ENCODE measurements at regions not wholly inside any gene's neighbourhood (a gene's known extent, or its start where the extent isn't known, plus 50 kb on each side); places are given as distances from the start of the nearest gene placed in this dataset.

DNA sequence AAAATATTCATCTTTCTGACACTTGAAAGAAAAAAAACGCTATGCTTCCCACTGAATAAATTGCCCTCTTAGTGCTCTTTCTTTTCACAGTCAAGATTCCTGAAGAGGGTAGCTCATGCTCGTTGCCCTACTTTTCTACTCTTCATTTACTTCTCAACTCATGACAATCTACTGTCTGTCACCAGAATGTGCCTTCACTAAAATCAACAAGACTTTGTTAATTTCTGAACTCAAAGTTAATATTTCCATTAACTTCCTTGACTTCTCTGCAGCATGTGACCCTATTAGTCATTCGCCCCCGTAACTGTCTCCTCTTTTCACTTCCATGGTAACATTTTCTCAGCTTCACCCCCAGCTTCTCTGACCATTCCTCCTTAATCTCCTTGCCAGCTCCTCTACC, 98.9 kb upstream of the MAPRE2 start:
- Mint-ChIP-seq H3K9me3 (no peaks in the 10 kb centered on the region), H3K4me3 (no peak overlapping the region), H3K4me1 (peaks cover 0 to 13% of the 10 kb centered on the region in 2 experiments; a peak in 2 of 4 replicates), H3K27ac (no peak overlapping the region), H3K27me3 (ENCODE audit: low read depth) (no peaks in the 10 kb centered on the region), H3K36me3 (ENCODE audit: insufficient read depth in 1 of 3, low read depth in 3 of 3) (no peaks in the 10 kb centered on the region)
- H2BK20ac ChIP-seq (ENCODE audit: low read depth, low read length, poor library complexity, severe bottlenecking) = no peak overlapping the region
- TF ChIP-seq, protein P1, sequence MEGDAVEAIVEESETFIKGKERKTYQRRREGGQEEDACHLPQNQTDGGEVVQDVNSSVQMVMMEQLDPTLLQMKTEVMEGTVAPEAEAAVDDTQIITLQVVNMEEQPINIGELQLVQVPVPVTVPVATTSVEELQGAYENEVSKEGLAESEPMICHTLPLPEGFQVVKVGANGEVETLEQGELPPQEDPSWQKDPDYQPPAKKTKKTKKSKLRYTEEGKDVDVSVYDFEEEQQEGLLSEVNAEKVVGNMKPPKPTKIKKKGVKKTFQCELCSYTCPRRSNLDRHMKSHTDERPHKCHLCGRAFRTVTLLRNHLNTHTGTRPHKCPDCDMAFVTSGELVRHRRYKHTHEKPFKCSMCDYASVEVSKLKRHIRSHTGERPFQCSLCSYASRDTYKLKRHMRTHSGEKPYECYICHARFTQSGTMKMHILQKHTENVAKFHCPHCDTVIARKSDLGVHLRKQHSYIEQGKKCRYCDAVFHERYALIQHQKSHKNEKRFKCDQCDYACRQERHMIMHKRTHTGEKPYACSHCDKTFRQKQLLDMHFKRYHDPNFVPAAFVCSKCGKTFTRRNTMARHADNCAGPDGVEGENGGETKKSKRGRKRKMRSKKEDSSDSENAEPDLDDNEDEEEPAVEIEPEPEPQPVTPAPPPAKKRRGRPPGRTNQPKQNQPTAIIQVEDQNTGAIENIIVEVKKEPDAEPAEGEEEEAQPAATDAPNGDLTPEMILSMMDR (conservative IDR thresholded peaks at IDR 0.05) = no peak
- H2AK5ac ChIP-seq (ENCODE audit: insufficient read length, low read length) = no peak overlapping the region
- no peak overlapping the region for H2BK12ac ChIP-seq (ENCODE audit: insufficient read length, low read depth, low read length)
- no peak overlapping the region for H4K5ac ChIP-seq (ENCODE audit: insufficient read length, low read depth, low read length)
- no peak overlapping the region for H2BK5ac ChIP-seq (ENCODE audit: insufficient read length, low read length)
- DNase-seq = no peak
- no peaks in the 10 kb centered on the region for H4K20me1 ChIP-seq (ENCODE audit: control insufficient read depth, insufficient read depth, insufficient read length)
- H4K8ac ChIP-seq (replicated peaks; ENCODE audit: insufficient read length, low read depth, low read length) = no peak overlapping the region
- H3K27me3 ChIP-seq (ENCODE audit: insufficient read depth, low read length) = no peaks in the 10 kb centered on the region
- H3K27ac ChIP-seq (ENCODE audit: insufficient read length, low read depth, low read length) = no peak overlapping the region
- no peak overlapping the region for H4K91ac ChIP-seq (ENCODE audit: insufficient read length, low read depth, low read length)
- no peak overlapping the region for H3K18ac ChIP-seq (ENCODE audit: insufficient read length, low read depth, low read length)
- no peak overlapping the region for H3K4me2 ChIP-seq (ENCODE audit: insufficient read depth, insufficient read length, low read length)
- no peaks in the 10 kb centered on the region for H3K79me1 ChIP-seq (ENCODE audit: insufficient read depth, low read depth, low read length, poor library complexity, severe bottlenecking)
- H3K79me2 ChIP-seq (ENCODE audit: insufficient read depth, low read length) = no peaks in the 10 kb centered on the region
- H3T11ph ChIP-seq (ENCODE audit: low read length) = no peak overlapping the region
- WGBS (ENCODE audit: extremely low coverage, insufficient read length, low lambda C conversion rate) = no CpG with 5 or more reads among the region's 4 CpGs
- no peaks in the 10 kb centered on the region; the same call in 1 of the 2 replicates for H3K4me1 ChIP-seq (ENCODE audit: insufficient read depth, low read length)
- no peak overlapping the region for H3K9ac ChIP-seq (ENCODE audit: extremely low read depth, insufficient read length, low read length)
- H3K14ac ChIP-seq (ENCODE audit: insufficient read depth, low read length) = no peak overlapping the region
- H3K23me2 ChIP-seq (ENCODE audit: insufficient read length, low read depth, low read length, poor library complexity, severe bottlenecking) = no peaks in the 10 kb centered on the region
- H3K4ac ChIP-seq (ENCODE audit: low read depth, low read length) = no peak overlapping the region
- H2BK15ac ChIP-seq (ENCODE audit: low read depth, low read length) = no peak overlapping the region
- H3K56ac ChIP-seq (ENCODE audit: insufficient read length, low read depth, low read length) = no peak overlapping the region
- H2BK120ac ChIP-seq (ENCODE audit: low read depth, low read length, poor library complexity, severe bottlenecking) = no peak overlapping the region
- H2AFZ ChIP-seq (ENCODE audit: low read length) = no peak overlapping the region
- no peak overlapping the region for H3K23ac ChIP-seq (ENCODE audit: insufficient read length, low read depth, low read length)
- no peaks in the 10 kb centered on the region for H3K9me3 ChIP-seq (ENCODE audit: control insufficient read depth, low read depth, low read length)
